Right lobe of liver (tissue), 6 donors: ENCODE measurements at regions not wholly inside any gene's neighbourhood (a gene's known extent, or its start where the extent isn't known, plus 50 kb on each side); places are given as distances from the start of the nearest gene placed in this dataset.
A peak's percentile ranks its signal among the peaks of the same experiment; 100 is the strongest.

Source experiments
- ATAC-seq, 4 donors: fragments of 200-7000 bp; cut with Tn5 transposase; one replicate each; pipeline ENCODE4 v1.9.1; 2020; ENCODE audit warnings: mild to moderate bottlenecking in 4 of 4, moderate library complexity in 4 of 4
- DNase-seq, 3 donors: peaks; one replicate each; pipeline ENCODE4 v3.0.0-alpha.2; 2020
- H3K27ac ChIP-seq, 3 donors: fragments of 200-600 bp; one replicate each; pipeline ENCODE4 v1.8.0; 2022
- H3K27me3 ChIP-seq, 2 donors: fragments of 200-600 bp; one replicate each; pipeline ENCODE4 v1.8.0; 2022
- H3K36me3 ChIP-seq, 4 donors: fragments of 200-600 bp; sonication (generic) in 1 of 4; one replicate each; pipeline versions ENCODE4 v1.5.1 to v1.8.0; 2017 to 2022; ENCODE audit warnings: control low read depth in 1 of 4
- H3K4me1 ChIP-seq, 4 donors: fragments of 200-600 bp; sonication (generic) in 1 of 4; one replicate each; pipeline versions ENCODE4 v1.5.1 to v1.8.0; 2017 to 2022; ENCODE audit warnings: control low read depth in 1 of 4
- H3K4me3 ChIP-seq, 3 donors: fragments of 200-600 bp; one replicate each; pipeline ENCODE4 v1.8.0; 2022
- H3K9me3 ChIP-seq, 4 donors: fragments of 200-600 bp; sonication (generic) in 1 of 4; one replicate each; pipeline versions ENCODE4 v1.5.1 to v1.8.0; 2017 to 2022; ENCODE audit warnings: control low read depth in 1 of 4
- CTCF ChIP-seq, 4 donors: fragments of 200-600 bp in 3 of 4; fragments of 450-650 bp in 1 of 4; IDR thresholded peaks; one replicate each; pipeline versions ENCODE4 v1.5.1 to v1.8.0; 2016 to 2022; ENCODE audit warnings: antibody characterized with exemption in 4 of 4, mild to moderate bottlenecking in 2 of 4
- POLR2A ChIP-seq: fragments of 450-650 bp; IDR thresholded peaks from one replicate; pipeline ENCODE4 v1.6.1; 2017; ENCODE audit warnings: antibody characterized with exemption, mild to moderate bottlenecking
- WGBS: methylation state at CpG from one replicate; pipeline ENCODE4 v1.1.6; 2018; ENCODE audit warnings: low coverage, low lambda C conversion rate; ENCODE audit not compliant: insufficient coverage; ENCODE audit errors: missing lambda C conversion rate; 5-methylcytosine and 5-hydroxymethylcytosine counted together
- intact Hi-C, 2 donors: fragments of 100-400 bp; cut with DNase I; formaldehyde crosslinking; loops; one replicate each; pipeline versions ENCODE4 v1.11.2 to v1.14.1; 2022
- donor health status: DM: no; HTN: yes; CAD: no.
- donor health status: DM: no; HTN: no; CAD: no.
- donor health status: DM: no; HTN: no; CAD: no.
- donor health status: DM: no; HTN: yes; CAD: no.
- donor health status: DM: no; HTN: yes; CAD: no.

GRCh38 chr12:19998961-19999804 is 369.2 kb upstream of the PDE3A start:
- Histone ChIP-seq H3K27ac (peak overlapping the region in 2 of 3 donors; percentile 12), H3K9me3 (no peaks in the 10 kb centered on the region), H3K27me3 (no peaks in the 10 kb centered on the region), H3K4me1 (peaks cover 0 to 37% (median 7%) of the 10 kb centered on the region in 4 donors), H3K4me3 (no peak overlapping the region), H3K36me3 (no peaks in the 10 kb centered on the region)
- ATAC-seq (peak; percentile 45 to 74 (median 64)), DNase-seq (no peak)
- WGBS = 47% methylated on average over 5 of the region's 5 CpGs
- TF ChIP-seq CTCF (IDR thresholded peaks at IDR 0.05) (no peak), POLR2A (no peak)
- intact Hi-C loops = no loop called here

DNA sequence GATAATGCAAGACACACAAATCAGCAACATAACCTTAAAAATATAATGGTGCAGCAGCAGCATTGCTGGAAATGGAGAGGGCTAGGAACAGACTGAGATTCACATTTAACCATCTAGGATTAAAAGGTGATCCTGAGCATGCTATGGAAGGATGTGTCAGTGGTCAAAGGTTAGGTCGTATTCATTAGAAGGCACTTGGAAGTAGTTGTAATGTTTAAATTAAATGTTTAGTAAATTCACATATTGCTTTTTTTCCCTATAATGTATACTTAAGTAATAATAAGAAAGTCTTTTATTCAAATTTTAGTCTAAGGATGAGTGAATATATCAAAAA is 368.6 kb upstream of the PDE3A start:
- intact Hi-C loops = no loop called here
- no peaks in the 10 kb centered on the region for H3K36me3 ChIP-seq
- ATAC-seq (peak in 3 of 4 donors; percentile 12 to 24 (median 15)), DNase-seq (no peak)
- no peak overlapping the region for H3K27ac ChIP-seq
- no peak for TF ChIP-seq CTCF (IDR thresholded peaks at IDR 0.05)
- TF ChIP-seq POLR2A = no peak
- H3K4me3 ChIP-seq = no peak overlapping the region
- no peaks in the 10 kb centered on the region for H3K9me3 ChIP-seq
- H3K4me1 ChIP-seq = peaks cover 0 to 36% (median 7%) of the 10 kb centered on the region in 4 donors
- WGBS = 28% methylated on average over 1 of the region's 1 CpG
- no peaks in the 10 kb centered on the region for H3K27me3 ChIP-seq

DNA sequence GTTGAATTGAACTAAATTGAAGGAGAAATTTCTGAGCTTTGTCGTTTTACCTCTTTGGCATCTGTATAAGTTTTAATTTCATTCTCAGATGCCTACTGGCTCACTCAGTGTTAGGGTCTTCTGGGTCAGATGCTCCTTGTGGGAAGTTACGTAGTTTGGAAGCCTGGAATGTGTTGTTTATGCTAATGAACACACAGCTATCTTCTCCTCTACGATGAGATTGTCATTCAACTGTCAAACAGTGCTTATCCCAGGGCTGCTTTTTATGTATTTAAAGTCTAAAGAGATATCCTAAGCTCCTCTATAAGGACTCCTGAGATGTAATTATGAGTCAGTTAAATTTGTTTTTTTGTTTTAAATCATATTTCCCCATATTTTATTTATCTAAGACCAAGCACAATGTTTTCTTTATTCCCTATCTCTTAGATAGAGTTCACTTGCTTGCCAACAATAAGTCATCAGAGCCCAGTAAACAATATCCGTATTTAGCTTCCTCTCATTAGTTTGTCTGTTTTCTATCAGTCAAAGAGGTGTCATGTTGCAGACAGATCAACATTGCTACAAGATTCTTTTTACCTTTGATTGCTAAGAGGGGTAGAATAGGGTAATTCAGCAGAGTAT is 368.0 kb upstream of the PDE3A start:
- 27% methylated on average over 4 of the region's 4 CpGs for WGBS
- Histone ChIP-seq H3K36me3 (no peaks in the 10 kb centered on the region), H3K27me3 (no peaks in the 10 kb centered on the region), H3K4me3 (no peak overlapping the region), H3K27ac (no peak overlapping the region), H3K4me1 (peaks cover 0 to 32% (median 7%) of the 10 kb centered on the region in 4 donors), H3K9me3 (no peaks in the 10 kb centered on the region)
- no peak for DNase-seq
- TF ChIP-seq CTCF (IDR thresholded peaks at IDR 0.05) (no peak), POLR2A (no peak)
- intact Hi-C loops = no loop called here
- ATAC-seq = peak in 3 of 4 donors; percentile 24 to 66 (median 40)

GRCh38 chr12:20003252-20003651 is 365.1 kb upstream of the PDE3A start:
- no peaks in the 10 kb centered on the region for H3K27me3 ChIP-seq
- no peaks in the 10 kb centered on the region for H3K9me3 ChIP-seq
- H3K36me3 ChIP-seq = no peaks in the 10 kb centered on the region
- intact Hi-C loops = no loop called here
- no peak overlapping the region for H3K4me3 ChIP-seq
- DNase-seq (no peak), ATAC-seq (no peak)
- H3K4me1 ChIP-seq = peaks cover 0 to 23% (median 2%) of the 10 kb centered on the region in 4 donors
- H3K27ac ChIP-seq = no peak overlapping the region
- TF ChIP-seq POLR2A (no peak), CTCF (IDR thresholded peaks at IDR 0.05) (no peak)
- WGBS = 79% methylated on average over 2 of the region's 2 CpGs
